Gastroesophageal sphincter (tissue), 4 donors: ENCODE measurements at regions not wholly inside any gene's neighbourhood (a gene's known extent, or its start where the extent isn't known, plus 50 kb on each side); places are given as distances from the start of the nearest gene placed in this dataset.

Experiments
- ATAC-seq: fragments of 150-250 bp; one replicate; pipeline ENCODE4 v1.9.1; 2016; ENCODE audit warnings: mild to moderate bottlenecking, moderate library complexity
- H3K27ac ChIP-seq, 4 donors: fragments of 200-600 bp; sonication (generic) in 3 of 4; 1 replicate in 3 of 4; 2 replicates in 1 of 4; pipeline ENCODE4 v1.5.1; 2016 to 2019
- H3K27me3 ChIP-seq: fragments of 200-600 bp; sonication (generic); one replicate; pipeline ENCODE4 v1.5.1; 2019
- H3K36me3 ChIP-seq, 2 donors: fragments of 200-600 bp; sonication (generic); one replicate each; pipeline ENCODE4 v1.5.1; 2019; ENCODE audit warnings: control low read depth in 1 of 2
- H3K4me1 ChIP-seq, 3 donors: fragments of 200-600 bp; sonication (generic); 1 replicate in 2 of 3; 2 replicates in 1 of 3; pipeline ENCODE4 v1.5.1; 2016 to 2019; ENCODE audit warnings: control low read depth in 2 of 3
- H3K4me3 ChIP-seq, 2 donors: fragments of 200-600 bp; sonication (generic); one replicate each; pipeline ENCODE4 v1.5.1; 2019; ENCODE audit warnings: mild to moderate bottlenecking in 1 of 2, moderate library complexity in 1 of 2
- H3K9me3 ChIP-seq, 3 donors: fragments of 200-600 bp; sonication (generic); one replicate each; pipeline ENCODE4 v1.5.1; 2017 to 2019; ENCODE audit warnings: control low read depth in 2 of 3
- EP300 ChIP-seq: sonication (generic); formaldehyde crosslinking; IDR thresholded peaks from one replicate; pipeline ENCODE4 v1.6.1; 2017; ENCODE audit warnings: antibody characterized with exemption, mild to moderate bottlenecking
- POLR2A ChIP-seq, 2 donors: fragments of 450-650 bp; IDR thresholded peaks; one replicate each; pipeline ENCODE4 v1.6.1; 2017; ENCODE audit warnings: antibody characterized with exemption in 2 of 2, mild to moderate bottlenecking in 2 of 2, moderate library complexity in 1 of 2
- POLR2AphosphoS5 ChIP-seq: sonication (generic); formaldehyde crosslinking; IDR thresholded peaks from one replicate; pipeline ENCODE4 v1.6.1; 2017; ENCODE audit warnings: antibody characterized with exemption
- WGBS, 2 donors: methylation state at CpG; one replicate each; pipeline ENCODE4 v1.1.5; 2018; ENCODE audit warnings: low coverage in 1 of 2; 5-methylcytosine and 5-hydroxymethylcytosine counted together
- TF ChIP-seq, protein P1 (sequence below), 4 experiments: fragments of 200-600 bp in 2 of 4; fragments of 450-650 bp in 2 of 4; sonication (generic) in 1 of 4; IDR thresholded peaks; one replicate each; pipeline ENCODE4 v1.5.1; 2017 to 2019; ENCODE audit warnings: antibody characterized with exemption in 4 of 4, mild to moderate bottlenecking in 2 of 4, moderate library complexity in 2 of 4

DNA sequence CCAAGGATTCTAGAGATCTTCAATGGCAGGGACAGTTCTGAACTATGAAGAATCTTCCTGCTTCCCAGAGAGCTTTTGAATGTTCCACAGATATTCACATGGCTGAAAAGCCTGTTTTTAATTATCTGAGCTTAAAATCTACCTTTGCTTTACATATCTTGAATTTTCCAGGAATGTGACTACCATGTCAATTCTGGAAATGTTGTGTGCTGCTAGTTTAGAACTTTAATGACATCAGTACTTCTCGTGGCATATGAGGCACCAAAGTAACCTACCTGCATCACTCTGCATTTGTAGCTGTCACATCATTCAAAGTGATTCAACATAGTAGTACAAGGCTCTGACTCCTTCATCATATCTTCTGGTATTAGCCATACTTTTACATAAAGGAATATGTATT lies 122.7 kb upstream of the NFIA start:
- Histone ChIP-seq H3K36me3 (no peaks in the 10 kb centered on the region), H3K4me3 (no peak overlapping the region), H3K27me3 (no peaks in the 10 kb centered on the region), H3K9me3 (peaks cover 0 to 10% (median 0%) of the 10 kb centered on the region in 3 donors), H3K4me1 (no peaks in the 10 kb centered on the region), H3K27ac (no peak overlapping the region)
- ATAC-seq, result no peak
- WGBS, 2 donors, result 93 to 100% methylated on average over 1 of the region's 1 CpG
- TF ChIP-seq POLR2AphosphoS5 (no peak), EP300 (no peak), POLR2A (IDR thresholded peaks at IDR 0.05) (no peak)
- TF ChIP-seq, protein P1, sequence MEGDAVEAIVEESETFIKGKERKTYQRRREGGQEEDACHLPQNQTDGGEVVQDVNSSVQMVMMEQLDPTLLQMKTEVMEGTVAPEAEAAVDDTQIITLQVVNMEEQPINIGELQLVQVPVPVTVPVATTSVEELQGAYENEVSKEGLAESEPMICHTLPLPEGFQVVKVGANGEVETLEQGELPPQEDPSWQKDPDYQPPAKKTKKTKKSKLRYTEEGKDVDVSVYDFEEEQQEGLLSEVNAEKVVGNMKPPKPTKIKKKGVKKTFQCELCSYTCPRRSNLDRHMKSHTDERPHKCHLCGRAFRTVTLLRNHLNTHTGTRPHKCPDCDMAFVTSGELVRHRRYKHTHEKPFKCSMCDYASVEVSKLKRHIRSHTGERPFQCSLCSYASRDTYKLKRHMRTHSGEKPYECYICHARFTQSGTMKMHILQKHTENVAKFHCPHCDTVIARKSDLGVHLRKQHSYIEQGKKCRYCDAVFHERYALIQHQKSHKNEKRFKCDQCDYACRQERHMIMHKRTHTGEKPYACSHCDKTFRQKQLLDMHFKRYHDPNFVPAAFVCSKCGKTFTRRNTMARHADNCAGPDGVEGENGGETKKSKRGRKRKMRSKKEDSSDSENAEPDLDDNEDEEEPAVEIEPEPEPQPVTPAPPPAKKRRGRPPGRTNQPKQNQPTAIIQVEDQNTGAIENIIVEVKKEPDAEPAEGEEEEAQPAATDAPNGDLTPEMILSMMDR (IDR thresholded peaks at IDR 0.05), result no peak

DNA sequence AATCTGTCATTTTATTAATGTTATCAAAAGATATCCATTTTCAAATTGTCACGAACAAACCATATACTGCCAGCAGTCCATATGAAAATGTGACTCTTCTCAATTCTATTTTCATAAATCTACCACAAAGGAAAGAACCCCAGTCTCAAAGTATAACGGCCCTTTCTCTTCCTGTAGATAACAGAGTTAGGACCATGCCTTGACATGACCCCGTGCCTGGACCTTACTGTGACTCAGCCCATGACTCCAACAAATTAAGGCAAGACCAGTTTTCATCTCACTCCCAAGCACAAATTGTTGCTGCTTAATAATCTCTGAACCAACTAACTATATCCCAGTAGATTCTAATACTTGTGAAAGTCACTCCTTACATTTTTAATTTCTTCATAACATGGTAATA lies 124.4 kb upstream of the NFIA start:
- 71 to 78% methylated on average over 3 of the region's 3 CpGs for WGBS, 2 donors
- ATAC-seq, result no peak
- H3K4me1 ChIP-seq, result no peaks in the 10 kb centered on the region
- H3K9me3 ChIP-seq, result peaks cover 0 to 10% (median 0%) of the 10 kb centered on the region in 3 donors
- no peak overlapping the region for H3K4me3 ChIP-seq
- no peak overlapping the region for H3K27ac ChIP-seq
- TF ChIP-seq POLR2AphosphoS5 (no peak), POLR2A (IDR thresholded peaks at IDR 0.05) (no peak), EP300 (no peak)
- TF ChIP-seq, protein P1 (IDR thresholded peaks at IDR 0.05), result no peak
- H3K36me3 ChIP-seq, result no peaks in the 10 kb centered on the region
- H3K27me3 ChIP-seq, result no peaks in the 10 kb centered on the region

DNA sequence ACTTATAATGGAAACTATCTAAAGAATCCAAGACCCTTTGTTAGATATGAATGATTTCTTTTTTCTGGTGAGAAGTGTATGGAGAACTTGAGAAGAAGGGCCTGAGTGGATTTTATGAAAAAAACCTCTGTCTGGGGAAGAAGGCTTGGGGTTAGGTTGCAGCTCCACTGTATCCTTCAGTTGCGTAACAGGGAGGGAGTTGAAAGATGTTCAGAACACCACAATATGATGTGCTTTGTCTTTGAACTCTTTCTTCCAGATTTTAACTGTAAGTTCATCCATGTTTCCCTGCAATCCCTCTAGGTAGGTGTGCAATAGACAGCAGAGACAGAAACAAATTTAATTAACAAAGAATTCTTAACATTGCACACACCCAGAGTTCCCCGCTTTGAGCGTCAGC lies 125.8 kb upstream of the NFIA start:
- Histone ChIP-seq H3K4me1 (no peaks in the 10 kb centered on the region), H3K4me3 (no peak overlapping the region), H3K9me3 (peaks cover 0 to 10% (median 0%) of the 10 kb centered on the region in 3 donors), H3K27ac (no peak overlapping the region), H3K27me3 (no peaks in the 10 kb centered on the region), H3K36me3 (no peaks in the 10 kb centered on the region)
- WGBS, 2 donors, result 93 to 95% methylated on average over 3 of the region's 3 CpGs
- TF ChIP-seq EP300 (no peak), POLR2A (IDR thresholded peaks at IDR 0.05) (no peak), POLR2AphosphoS5 (no peak)
- TF ChIP-seq, protein P1 (IDR thresholded peaks at IDR 0.05), result no peak
- no peak for ATAC-seq

DNA sequence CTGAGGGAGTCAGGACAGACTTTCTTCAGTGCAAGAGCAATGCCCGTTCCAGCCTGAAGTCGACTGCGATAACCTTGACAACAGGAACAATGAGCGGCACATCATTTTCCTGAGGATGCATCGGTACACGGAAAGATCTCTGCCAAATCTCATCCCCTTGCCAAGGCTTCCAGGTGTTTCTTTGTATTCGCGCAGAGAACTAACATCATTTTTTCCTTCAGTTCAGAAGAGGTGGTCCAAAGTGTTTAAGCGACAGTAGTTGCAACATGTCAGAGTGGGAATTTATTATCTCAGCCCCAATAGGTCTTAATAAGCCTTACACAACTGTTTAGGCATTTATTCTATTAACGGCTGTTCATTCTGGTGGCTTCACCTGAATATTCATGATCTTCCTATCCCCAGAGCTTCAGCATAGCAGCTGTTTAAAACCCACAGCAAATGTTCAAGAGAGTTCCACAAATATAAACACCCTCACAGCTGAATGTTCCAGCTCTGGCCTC lies 129.7 kb upstream of the NFIA start:
- Histone ChIP-seq H3K4me3 (no peak overlapping the region), H3K27me3 (no peaks in the 10 kb centered on the region), H3K9me3 (peaks cover 0 to 10% (median 0%) of the 10 kb centered on the region in 3 donors), H3K27ac (no peak overlapping the region), H3K4me1 (no peaks in the 10 kb centered on the region), H3K36me3 (no peaks in the 10 kb centered on the region)
- no peak for ATAC-seq
- no peak for TF ChIP-seq EP300
- TF ChIP-seq POLR2AphosphoS5, result no peak
- no peak for TF ChIP-seq POLR2A (IDR thresholded peaks at IDR 0.05)
- TF ChIP-seq, protein P1 (IDR thresholded peaks at IDR 0.05), result no peak
- WGBS, 2 donors, result 47 to 62% methylated on average over 6 to 10 of the region's 10 CpGs

DNA sequence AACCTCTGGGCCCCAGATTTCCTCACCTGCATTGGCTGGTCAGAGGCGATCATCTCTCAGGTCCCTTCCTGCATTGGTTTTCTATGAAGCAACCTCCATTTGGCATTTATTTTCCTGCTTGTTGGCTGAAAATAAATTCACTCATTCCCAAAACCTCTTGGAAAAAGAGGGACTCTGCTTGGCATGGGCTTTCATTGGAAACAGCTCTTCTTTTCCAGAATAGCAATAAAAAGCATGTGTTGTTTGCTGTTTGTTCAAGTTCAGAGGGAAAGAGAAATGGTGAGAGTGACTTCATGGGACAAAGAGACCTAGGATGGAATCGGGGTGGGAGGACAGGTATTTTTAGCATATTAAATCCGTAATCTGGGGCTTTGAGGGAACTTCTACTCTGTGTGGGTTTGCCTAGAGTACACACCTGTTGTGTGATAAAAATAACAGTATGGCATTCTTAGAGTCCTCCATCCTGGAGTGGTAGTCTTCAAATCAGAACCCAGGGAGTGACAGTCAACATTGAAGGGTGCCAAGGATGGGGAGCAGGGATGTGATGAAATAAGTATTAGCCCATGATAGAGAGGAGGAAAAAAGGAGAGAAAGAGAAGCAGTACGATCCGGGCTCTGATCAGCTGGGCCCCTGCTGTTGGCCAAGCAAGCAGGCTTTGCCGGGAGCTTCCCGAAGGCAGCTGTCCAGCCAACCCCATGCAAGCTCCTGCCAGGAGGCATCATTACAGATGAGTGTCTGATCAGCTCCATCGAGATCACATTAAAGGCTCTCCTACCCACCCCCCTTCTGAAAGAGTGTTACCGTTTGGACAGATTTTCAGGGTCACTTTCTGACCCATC lies 131.9 kb upstream of the NFIA start:
- Histone ChIP-seq H3K4me1 (no peaks in the 10 kb centered on the region), H3K4me3 (no peak overlapping the region), H3K27me3 (no peaks in the 10 kb centered on the region), H3K9me3 (peaks cover 0 to 7% (median 0%) of the 10 kb centered on the region in 3 donors), H3K36me3 (no peaks in the 10 kb centered on the region), H3K27ac (no peak overlapping the region)
- 52 to 62% methylated on average over 8 of the region's 9 CpGs for WGBS, 2 donors
- no peak for ATAC-seq
- no peak for TF ChIP-seq POLR2AphosphoS5
- no peak for TF ChIP-seq POLR2A (IDR thresholded peaks at IDR 0.05)
- TF ChIP-seq, protein P1 (IDR thresholded peaks at IDR 0.05), result no peak
- TF ChIP-seq EP300, result no peak
